GM21390 (cell line): ENCODE measurements at regions not wholly inside any gene's neighbourhood (a gene's known extent, or its start where the extent isn't known, plus 50 kb on each side); places are given as distances from the start of the nearest gene placed in this dataset.
"Not testable (repeated sequence)": the region's sequence is repeated elsewhere in the genome, so short reads cannot be mapped to it uniquely, and the experiment has no call there.

Source experiments
- ATAC-seq: cut with Tn5 transposase; IDR thresholded peaks from one replicate; pipeline ENCODE4 v1.9.1; 2021; ENCODE audit not compliant: unreplicated experiment

DNA sequence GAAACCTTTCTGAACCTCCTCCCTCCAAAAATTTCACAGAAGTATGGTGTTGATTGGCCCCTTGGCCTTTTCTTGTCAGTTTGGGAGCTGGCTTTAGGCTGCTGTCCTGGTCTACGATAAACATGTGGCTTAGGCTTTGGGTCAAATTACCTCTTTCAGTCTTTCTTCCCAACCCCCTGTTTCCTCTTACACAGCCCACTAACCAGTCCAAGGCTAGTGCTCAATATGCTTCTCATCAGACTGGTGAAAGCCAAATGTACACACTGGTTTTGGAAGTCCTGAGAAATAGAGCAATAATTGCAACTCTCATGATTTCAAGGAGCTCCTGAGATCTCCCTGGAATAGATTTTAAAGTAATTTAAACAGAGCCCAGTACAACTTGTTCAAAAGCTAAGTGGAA, 933.7 kb upstream of the GJE1 start:
- no peak for ATAC-seq

GRCh38 chr6:141195251-141195832, 937.4 kb upstream of the GJE1 start:
- peak; percentile 70 for ATAC-seq

- no peak for ATAC-seq
Measured at GRCh38 chr6:141183368-141183767, 949.4 kb upstream of the GJE1 start.

- ATAC-seq, result not testable (repeated sequence)
Measured at GRCh38 chr6:141175458-141175857, 957.3 kb upstream of the GJE1 start.

DNA sequence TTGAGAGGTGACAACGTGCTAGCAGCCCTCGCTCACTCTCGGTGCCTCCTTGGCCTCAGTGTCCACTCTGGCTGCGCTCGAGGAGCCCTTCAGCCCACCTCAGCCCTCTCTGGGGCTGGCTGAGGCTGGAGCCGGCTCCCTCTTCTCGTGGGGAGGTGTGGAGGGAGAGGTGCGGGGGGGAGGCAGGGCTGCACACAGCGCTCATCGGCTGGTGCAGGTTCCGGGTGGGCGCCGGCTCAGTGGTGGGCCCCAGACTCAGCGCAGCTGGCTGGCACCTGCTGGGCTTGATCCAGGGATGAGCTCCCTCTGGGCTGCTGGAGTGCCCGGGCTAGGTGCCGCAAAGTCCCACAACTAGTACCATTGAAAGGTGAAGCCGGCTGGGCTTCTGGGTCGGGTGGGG, 957.8 kb upstream of the GJE1 start:
- ATAC-seq, result no peak

DNA sequence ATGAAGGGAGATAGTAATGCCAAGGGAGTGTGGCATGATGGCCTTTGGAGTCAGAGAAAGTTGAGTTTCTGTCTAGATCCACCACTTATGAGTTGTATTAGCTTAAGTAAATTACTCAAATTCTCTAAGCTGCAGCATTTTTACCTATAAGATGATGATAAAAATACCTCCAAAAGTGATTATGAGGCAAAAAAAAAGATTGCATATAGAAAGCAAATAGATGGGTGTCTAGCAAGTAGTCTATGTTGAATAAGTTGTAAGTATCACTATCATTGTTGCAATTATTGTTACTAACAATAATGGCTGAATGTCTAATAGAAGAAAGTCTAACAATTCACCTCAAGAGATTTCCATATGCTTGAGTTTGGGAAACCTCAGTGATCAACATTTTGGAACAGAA, 959.2 kb upstream of the GJE1 start:
- ATAC-seq, result no peak

- no peak for ATAC-seq
Measured at GRCh38 chr6:141169419-141169818, 963.3 kb upstream of the GJE1 start.

DNA sequence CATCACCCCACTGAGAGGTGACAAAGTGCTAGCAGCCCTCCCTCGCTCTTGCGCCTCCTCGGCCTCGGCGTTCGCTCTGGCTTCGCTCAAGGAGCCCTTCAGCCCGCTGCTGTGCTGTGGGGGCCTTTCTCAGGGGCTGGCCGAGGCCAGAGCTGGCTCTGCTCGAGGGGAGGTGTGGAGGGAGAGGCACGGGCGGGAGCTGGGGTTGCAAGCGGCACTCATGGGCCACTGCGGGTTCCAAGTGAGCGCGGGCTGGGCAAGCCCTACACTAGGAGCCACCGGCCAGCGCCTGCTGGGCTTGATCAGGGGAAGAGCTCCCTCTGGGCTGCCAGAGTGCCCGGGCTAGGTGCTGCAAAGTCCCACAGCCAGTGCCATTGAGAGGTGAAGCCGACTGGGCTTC, 964.8 kb upstream of the GJE1 start:
- no peak for ATAC-seq

DNA sequence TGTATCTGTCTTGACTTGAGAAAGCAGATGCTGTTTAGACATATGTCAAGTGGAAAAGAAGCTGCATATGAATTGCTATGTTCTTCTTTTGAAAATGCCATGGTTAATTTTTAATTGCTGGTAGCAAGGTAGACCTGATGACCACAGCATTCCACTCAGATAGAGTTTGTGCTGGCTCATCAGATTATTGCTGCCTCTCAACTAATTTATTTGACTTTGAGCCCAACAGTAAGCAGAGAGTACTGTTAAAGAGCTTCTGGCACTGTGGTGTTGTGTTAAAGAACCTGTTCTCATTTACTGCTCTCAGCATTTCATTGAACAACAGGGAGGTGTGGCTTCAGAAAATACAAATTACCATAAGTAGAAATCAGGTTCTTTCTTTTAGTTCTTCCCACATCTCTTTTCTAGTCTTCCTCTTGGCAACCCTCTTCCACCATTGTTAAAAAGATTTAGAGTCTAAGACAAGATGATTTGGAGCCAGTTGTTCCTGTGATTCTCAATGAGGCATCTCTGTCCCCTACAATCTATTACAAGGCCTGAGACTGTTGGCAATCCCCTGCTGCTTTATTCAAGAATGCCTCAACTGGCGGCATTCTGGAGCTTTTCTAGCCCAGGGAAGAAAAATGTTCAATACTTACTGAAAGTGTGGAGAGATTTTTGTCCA, 967.6 kb upstream of the GJE1 start:
- no peak for ATAC-seq

DNA sequence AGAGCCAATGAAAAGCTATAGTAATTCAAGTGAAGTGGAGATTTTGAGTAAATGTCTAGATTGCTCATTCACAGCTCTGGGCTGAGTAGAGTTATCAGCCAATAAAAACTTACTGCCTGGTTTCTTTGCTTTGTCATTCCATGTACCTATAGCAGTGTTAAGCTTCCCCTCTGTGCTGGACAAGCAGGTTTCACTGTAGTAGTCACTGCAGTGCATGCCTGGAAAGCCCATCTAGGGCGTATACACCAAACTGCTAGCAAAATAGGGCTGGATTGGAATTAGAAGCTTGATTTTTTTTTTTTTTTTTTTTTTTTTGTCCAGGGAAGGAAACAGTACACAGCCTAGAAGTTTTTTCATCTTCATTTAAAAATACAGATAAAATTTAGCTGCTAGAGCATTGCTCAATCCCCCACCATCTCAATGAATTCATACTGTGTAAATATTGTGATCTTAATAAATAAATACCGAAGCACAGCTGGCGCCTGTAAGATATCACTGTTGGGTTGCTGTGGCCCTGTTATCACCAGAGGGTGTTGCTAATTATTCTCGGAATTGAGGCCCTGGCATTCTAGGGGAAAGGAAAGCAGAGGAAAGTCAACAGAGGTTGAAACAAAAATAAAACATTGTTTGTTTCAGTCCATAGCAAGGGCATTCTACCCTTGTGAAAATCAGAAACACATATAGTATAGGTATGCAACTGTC, 968.5 kb upstream of the GJE1 start:
- ATAC-seq, result no peak

DNA sequence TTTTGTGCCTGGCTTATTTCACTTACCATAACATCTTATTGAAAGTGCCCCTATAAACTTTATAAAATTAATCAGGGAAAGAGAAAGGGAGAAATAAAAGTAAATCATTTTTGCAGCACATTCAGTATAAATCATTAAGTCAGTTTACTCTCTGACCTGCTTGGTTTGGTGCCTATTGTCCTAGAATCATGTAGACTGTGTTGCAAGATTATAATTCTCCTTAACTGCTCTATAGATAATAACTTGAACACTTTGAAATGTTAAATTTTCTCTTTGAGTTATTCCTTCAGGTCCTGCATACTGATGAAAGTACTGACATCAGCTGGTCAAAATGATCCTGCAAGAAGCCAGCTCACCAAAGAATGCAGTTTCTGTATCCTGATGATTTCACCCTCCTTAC, 969.6 kb upstream of the GJE1 start:
- no peak for ATAC-seq

DNA sequence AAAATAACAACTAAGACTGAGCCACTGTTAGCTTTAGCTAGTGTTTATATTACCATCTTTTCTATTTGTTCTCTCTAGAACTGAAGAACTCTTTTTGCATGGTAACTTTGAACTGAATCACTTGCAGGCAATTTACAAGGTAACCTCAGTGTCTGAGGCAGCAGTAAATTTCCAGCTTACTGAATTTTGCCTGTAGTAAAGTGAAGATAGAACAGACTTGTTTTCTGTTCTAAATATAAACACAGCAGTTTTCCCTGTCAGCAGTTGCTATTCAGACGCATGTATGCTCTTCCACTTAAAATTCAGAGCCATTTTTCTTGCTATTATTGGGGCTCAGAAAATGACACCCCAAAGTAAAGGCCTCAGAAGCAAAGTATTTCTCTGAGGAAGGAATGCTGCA, 974.0 kb upstream of the GJE1 start:
- no peak for ATAC-seq

DNA sequence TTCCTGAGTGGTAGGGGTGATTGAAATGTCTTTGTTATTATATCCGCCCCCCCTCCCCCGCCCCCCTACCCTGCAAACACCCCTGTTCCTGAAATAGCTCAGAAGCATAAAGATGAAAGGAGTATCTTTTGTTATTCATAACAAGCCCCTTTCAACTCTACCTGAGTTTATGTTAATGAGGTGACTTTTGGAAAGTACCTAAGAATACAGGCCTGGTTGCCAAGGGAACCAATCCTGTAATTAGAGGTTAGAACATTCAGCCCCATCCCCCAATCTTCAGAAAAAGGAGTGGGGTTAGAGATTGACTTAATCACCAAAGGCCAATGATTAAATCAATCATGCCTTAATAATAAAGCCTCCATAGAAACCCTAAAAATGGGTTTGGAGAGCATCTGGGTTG, 979.2 kb upstream of the GJE1 start:
- no peak for ATAC-seq

GRCh38 chr6:141152951-141153350, 979.8 kb upstream of the GJE1 start:
- no peak for ATAC-seq

DNA sequence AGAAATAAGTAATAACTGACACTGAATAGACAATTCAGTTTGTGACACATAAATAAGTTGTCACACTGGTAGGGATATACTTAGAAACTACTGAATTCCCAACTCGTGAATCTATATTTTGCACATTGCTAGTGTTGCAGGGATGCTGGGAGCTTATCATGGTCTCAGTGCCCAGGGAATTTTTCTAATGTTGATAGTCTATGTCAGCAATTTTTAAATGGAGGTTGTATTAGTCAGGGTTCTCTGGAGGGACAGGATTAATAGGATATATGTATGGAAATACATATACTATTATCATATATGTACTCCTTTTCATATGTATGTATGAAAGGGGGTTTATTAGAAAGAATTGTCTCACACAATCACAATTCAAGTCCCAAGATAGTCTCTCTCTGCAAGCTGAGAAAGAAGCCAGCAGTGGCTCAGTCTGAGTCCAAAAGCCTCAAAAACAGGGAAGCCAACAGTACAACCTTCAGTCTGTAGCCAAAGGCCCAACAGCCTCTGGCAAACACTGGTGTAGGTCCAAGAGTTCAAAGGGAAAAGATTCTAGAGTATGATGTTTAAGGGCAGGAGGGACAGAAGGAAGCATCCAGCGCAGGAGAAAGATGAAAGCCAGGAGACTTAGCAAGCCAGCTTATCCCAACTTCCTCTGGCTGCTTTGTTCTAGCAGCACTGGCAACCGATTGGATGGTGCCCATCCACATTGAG, 980.9 kb upstream of the GJE1 start:
- ATAC-seq, result no peak

GRCh38 chr6:141141870-141142269, 990.9 kb upstream of the GJE1 start:
- no peak for ATAC-seq

DNA sequence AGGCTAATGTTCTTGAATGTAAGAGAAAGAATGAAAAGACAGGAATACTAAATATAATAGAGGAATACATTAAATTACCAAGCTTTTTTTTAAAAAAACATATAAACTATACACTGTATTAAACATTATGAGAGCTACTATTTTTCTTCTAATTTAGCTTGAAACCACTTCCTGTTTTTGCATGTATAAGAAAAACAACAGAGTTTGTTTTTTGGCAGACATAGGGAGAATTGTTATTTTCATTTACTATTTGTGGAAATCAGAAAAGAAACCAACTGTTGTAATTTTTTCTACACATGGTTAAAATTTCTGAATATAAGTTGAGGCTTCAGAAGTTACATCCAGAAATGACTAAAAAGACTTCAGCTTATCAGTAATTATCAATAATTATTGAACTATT, 991.8 kb upstream of the GJE1 start:
- peak; percentile 66 for ATAC-seq

GRCh38 chr6:141139461-141139860, 993.3 kb upstream of the GJE1 start:
- no peak for ATAC-seq

- ATAC-seq, result no peak
Measured at GRCh38 chr6:141134723-141135122, 998.0 kb upstream of the GJE1 start.

DNA sequence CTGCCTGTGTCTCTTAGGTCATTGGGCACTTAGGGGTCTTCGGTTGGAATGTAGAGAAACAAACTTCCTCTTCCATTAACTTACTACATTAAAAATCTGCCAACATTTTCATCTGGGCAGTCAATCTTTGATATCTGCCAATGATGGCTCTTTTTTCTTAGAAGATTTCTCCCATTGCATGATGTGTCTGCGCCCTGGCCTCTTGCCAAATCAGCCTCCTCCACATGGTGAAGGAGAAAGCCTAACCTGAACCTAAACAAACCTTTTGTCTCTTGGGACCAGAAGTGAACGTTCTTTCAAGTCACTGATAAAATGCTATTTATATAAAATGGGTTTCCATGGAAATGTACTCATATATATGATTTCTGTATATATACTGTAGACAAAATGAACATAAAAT, 998.9 kb upstream of the GJE1 start:
- ATAC-seq, result no peak

- ATAC-seq, result no peak
Measured at GRCh38 chr6:141133346-141133745, 999.4 kb upstream of the GJE1 start.

DNA sequence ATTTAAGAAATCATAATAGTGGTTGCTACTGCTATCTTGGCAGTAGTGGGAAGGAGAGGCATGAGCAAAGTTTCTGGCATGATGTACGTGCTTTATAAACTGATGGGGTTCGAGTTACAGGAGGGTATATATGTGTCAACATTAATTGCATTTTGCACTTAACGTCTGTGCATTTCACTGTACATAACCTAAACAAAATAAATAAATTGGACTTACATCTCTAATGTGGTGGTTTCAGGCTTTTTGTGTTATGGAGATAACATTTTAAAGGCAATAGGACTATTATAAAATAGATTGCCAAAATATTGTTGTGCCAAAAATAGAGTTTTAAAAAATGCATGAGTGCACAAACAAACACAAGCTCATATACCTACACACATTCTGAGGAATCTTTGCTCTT, 1001.1 kb upstream of the GJE1 start:
- ATAC-seq, result no peak
